Bronchial epithelial cell (primary cell): ENCODE measurements at regions not wholly inside any gene's neighbourhood (a gene's known extent, or its start where the extent isn't known, plus 50 kb on each side); places are given as distances from the start of the nearest gene placed in this dataset.

Experiments used
- DNase-seq: peaks from one replicate; pipeline ENCODE4 v3.0.0-alpha.2; 2010; ENCODE audit warnings: low read depth
- FAIRE-seq: peaks from 2 replicates; lab custom pipeline; 2011; peaks lifted over from hg19 to GRCh38; lab: Jason Lieb, UNC
- H3K27me3 ChIP-seq: 2 replicates; pipeline ENCODE4 v1.5.1; 2011; ENCODE audit warnings: low read length; ENCODE audit not compliant: control insufficient read depth, insufficient read depth
- H3K36me3 ChIP-seq: 2 replicates; pipeline ENCODE4 v1.5.1; 2011; ENCODE audit warnings: low read length; ENCODE audit not compliant: control insufficient read depth, insufficient read depth
- H3K4me3 ChIP-seq: 2 replicates; pipeline ENCODE4 v1.5.1; 2011; ENCODE audit warnings: mild to moderate bottlenecking, low read depth, low read length, control low read depth
- TF ChIP-seq, protein P1 (sequence below): IDR thresholded peaks from 2 replicates; pipeline ENCODE4 v1.5.1; 2011; ENCODE audit warnings: mild to moderate bottlenecking, moderate library complexity, low read length, control low read depth, inconsistent platforms; ENCODE audit not compliant: insufficient read depth, severe bottlenecking

DNA sequence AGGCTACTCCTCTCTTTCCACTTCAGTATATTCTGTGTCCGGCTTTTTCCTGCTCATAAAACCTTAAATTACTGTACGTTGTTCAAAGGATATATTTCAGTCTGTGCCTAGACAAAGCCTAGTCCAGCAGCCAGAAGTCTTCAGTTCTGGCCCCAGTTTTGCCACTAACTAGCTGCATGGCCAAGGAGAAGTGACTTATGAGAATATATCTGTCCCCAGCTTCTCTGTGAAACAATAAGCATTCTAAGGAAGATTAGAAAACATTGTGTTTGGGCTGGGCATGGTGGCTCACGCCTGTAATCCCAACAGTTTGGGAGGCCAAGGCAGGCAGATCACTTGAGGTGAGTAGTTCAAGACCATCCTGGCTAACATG, 105.0 kb upstream of the HDAC9 start:
- no peak for DNase-seq
- no peak overlapping the region for H3K4me3 ChIP-seq
- no peak for FAIRE-seq
- TF ChIP-seq, protein P1, sequence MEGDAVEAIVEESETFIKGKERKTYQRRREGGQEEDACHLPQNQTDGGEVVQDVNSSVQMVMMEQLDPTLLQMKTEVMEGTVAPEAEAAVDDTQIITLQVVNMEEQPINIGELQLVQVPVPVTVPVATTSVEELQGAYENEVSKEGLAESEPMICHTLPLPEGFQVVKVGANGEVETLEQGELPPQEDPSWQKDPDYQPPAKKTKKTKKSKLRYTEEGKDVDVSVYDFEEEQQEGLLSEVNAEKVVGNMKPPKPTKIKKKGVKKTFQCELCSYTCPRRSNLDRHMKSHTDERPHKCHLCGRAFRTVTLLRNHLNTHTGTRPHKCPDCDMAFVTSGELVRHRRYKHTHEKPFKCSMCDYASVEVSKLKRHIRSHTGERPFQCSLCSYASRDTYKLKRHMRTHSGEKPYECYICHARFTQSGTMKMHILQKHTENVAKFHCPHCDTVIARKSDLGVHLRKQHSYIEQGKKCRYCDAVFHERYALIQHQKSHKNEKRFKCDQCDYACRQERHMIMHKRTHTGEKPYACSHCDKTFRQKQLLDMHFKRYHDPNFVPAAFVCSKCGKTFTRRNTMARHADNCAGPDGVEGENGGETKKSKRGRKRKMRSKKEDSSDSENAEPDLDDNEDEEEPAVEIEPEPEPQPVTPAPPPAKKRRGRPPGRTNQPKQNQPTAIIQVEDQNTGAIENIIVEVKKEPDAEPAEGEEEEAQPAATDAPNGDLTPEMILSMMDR, result no peak
- H3K27me3 ChIP-seq, result no peaks in the 10 kb centered on the region
- no peaks in the 10 kb centered on the region for H3K36me3 ChIP-seq

DNA sequence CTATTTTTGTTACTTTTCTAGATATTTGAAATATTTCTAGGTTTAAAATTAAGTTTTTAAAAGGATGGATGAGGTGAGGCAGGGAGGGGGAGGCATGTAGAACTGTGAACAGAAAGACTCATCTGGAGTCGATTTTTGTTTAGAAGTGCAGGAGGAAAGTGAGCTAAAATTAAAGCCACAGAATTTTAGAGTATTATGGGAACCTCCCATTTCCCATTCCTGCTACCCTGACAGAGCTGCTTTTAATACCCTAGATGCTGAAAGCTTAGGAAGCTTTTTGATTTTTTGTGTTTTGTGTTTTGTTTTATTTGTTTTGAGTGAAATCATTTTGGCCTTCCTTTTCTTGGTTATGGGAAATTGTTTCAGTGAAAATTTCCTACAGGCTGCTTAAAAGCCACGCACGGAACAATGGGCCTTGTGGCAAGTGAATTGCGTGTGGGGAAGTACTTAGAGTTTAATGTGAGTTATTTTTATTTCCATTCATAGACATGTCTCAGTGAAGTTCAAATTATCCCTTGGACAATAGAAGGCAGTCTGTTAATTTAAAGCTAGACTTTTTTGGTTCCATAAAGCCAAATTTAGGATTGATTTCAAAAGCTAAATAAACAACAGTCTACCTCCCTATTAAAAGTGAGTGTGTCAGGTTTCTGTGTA, 102.0 kb upstream of the HDAC9 start:
- H3K27me3 ChIP-seq, result no peaks in the 10 kb centered on the region
- DNase-seq (no peak), FAIRE-seq (no peak)
- no peaks in the 10 kb centered on the region for H3K36me3 ChIP-seq
- TF ChIP-seq, protein P1, result no peak
- H3K4me3 ChIP-seq, result no peak overlapping the region

DNA sequence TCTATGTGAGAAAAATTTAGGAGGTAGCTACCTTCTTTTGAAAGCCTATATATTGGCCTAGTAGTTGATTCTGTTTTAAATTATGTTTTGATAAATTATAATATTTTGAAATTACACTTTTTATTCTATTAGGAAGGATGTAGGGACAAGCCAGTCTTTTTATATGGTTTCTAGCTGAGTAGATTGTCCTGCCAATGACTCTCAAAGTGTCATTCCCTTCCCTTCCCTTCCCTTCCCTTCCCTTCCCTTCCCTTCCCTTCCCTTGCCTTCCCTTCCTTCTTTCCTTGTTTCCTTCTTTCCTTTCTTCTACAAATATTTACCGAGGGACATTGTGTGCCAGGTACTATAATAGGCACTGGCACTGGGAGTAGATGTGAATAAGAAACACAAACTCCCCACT, 99.7 kb upstream of the HDAC9 start:
- TF ChIP-seq, protein P1, result no peak
- Histone ChIP-seq H3K27me3 (no peaks in the 10 kb centered on the region), H3K4me3 (no peak overlapping the region), H3K36me3 (no peaks in the 10 kb centered on the region)
- no peak for FAIRE-seq
- DNase-seq, result no peak

DNA sequence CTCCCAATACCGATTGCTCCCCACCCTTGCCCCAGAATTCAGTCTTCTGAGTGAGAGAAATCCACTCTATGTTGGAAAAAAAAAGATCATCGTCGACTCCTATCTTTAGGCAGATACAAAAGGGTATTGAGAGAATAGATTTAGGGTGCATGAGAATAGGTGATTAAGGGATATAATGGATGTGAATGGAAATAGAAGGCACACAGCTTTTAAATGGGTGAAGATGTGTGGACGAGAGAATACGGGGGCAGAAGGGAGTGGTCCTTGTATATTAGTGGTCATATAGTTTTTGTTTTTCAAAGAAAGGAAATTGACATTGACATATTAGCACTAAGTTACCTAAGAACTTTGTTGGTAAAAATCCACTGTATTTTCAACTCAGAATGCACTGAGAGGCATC, 98.6 kb upstream of the HDAC9 start:
- FAIRE-seq (no peak), DNase-seq (no peak)
- TF ChIP-seq, protein P1, result no peak

DNA sequence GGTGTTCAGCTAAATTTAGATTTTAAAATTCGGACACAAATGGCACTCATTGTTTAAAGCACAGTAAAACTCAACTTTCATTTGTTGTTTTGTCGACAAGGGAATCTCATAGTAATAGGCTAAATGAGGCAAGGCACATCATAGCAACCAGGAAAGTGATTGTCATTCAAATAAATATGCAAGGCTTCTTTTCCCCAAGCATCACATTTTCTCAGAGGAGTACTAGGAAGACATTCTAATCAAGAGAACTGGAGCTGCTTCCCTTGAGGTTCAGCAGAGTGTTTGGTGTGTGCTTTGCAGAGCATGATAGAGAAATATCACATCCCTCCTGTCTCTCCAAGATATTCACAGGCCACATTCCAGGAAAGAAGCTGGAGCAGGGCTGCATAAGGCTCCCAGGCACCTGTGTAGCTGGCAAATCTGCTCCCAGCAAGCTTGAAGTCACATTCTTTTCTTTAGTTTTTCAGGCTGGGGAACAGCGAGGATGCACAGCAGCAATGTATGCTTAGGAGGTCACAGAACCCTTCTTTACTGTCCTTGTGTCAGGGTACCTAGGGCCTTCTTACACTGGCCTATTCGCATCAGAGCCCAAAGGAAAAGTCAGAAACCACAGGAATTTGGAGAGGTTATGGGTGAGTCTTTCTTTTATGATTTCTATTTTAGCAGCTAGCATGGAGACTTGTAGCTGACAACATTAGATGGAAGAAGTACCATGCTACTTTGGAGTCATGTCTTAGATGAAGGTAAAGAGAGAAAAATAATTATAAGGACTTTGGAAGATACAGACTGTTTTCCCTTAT, 95.9 kb upstream of the HDAC9 start:
- no peak for FAIRE-seq
- H3K27me3 ChIP-seq, result no peaks in the 10 kb centered on the region
- H3K4me3 ChIP-seq, result no peak overlapping the region
- DNase-seq, result no peak
- TF ChIP-seq, protein P1, result no peak
- H3K36me3 ChIP-seq, result no peaks in the 10 kb centered on the region

More for the DNA sequence above, 98.6 kb upstream of the HDAC9 start:
- Histone ChIP-seq H3K36me3 (no peaks in the 10 kb centered on the region), H3K4me3 (no peak overlapping the region), H3K27me3 (no peaks in the 10 kb centered on the region)
